Central memory CD8-positive, alpha-beta T cell (primary cell): ENCODE measurements at regions not wholly inside any gene's neighbourhood (a gene's known extent, or its start where the extent isn't known, plus 50 kb on each side); places are given as distances from the start of the nearest gene placed in this dataset.

Experiments
- ATAC-seq: fragments of 150-1000 bp; cut with Tn5 transposase; replicated peaks from 2 replicates; pipeline ENCODE4 v1.10.0; 2022; ENCODE audit warnings: mild to moderate bottlenecking, moderate FRiP score, moderate number of reproducible peaks; ENCODE audit not compliant: poor library complexity, severe bottlenecking; ENCODE audit errors: extremely low read depth
- DNase-seq, 2 donors: peaks; one replicate each; pipeline ENCODE4 v3.0.0; 2021; ENCODE audit warnings: low spot score in 2 of 2
- H3K27ac Mint-ChIP-seq: one replicate; pipeline ENCODE4 v1.8.0; 2022; ENCODE audit warnings: low read depth, mild to moderate bottlenecking, moderate library complexity, mixed read lengths
- H3K27me3 Mint-ChIP-seq: one replicate; pipeline ENCODE4 v1.8.0; 2022; ENCODE audit warnings: mixed read lengths
- H3K36me3 Mint-ChIP-seq: one replicate; pipeline ENCODE4 v1.8.0; 2022; ENCODE audit warnings: mild to moderate bottlenecking, moderate library complexity, mixed read lengths; ENCODE audit not compliant: insufficient read depth
- H3K4me1 Mint-ChIP-seq: one replicate; pipeline ENCODE4 v1.8.0; 2022; ENCODE audit warnings: mixed read lengths
- H3K4me3 Mint-ChIP-seq: one replicate; pipeline ENCODE4 v1.8.0; 2022; ENCODE audit warnings: mild to moderate bottlenecking, moderate library complexity, mixed read lengths
- H3K9me3 Mint-ChIP-seq: one replicate; pipeline ENCODE4 v1.8.0; 2022; ENCODE audit warnings: mixed read lengths

GRCh38 chr10:6907877-6908530, 327.9 kb upstream of the PRKCQ start:
- Mint-ChIP-seq H3K4me1 (no peaks in the 10 kb centered on the region), H3K9me3 (peaks cover 11% of the 10 kb centered on the region), H3K27me3 (no peaks in the 10 kb centered on the region), H3K27ac (no peak overlapping the region), H3K36me3 (no peaks in the 10 kb centered on the region), H3K4me3 (no peak overlapping the region)
- ATAC-seq, result no peak
- DNase-seq, result no peak

GRCh38 chr10:6894405-6894804, 314.3 kb upstream of the PRKCQ start:
- no peak overlapping the region for H3K4me3 Mint-ChIP-seq
- H3K36me3 Mint-ChIP-seq, result no peaks in the 10 kb centered on the region
- no peaks in the 10 kb centered on the region for H3K4me1 Mint-ChIP-seq
- H3K27me3 Mint-ChIP-seq, result peaks cover 10% of the 10 kb centered on the region
- no peak for ATAC-seq
- H3K9me3 Mint-ChIP-seq, result no peaks in the 10 kb centered on the region
- no peak overlapping the region for H3K27ac Mint-ChIP-seq
- no peak for DNase-seq

GRCh38 chr10:6892864-6893263, 312.8 kb upstream of the PRKCQ start:
- Mint-ChIP-seq H3K27ac (no peak overlapping the region), H3K4me3 (no peak overlapping the region), H3K9me3 (no peaks in the 10 kb centered on the region), H3K4me1 (no peaks in the 10 kb centered on the region), H3K36me3 (no peaks in the 10 kb centered on the region), H3K27me3 (peaks cover 10% of the 10 kb centered on the region)
- ATAC-seq, result no peak
- no peak for DNase-seq

- no peak overlapping the region for H3K4me3 Mint-ChIP-seq
- DNase-seq (no peak), ATAC-seq (no peak)
- H3K9me3 Mint-ChIP-seq, result no peaks in the 10 kb centered on the region
- no peak overlapping the region for H3K27ac Mint-ChIP-seq
- no peaks in the 10 kb centered on the region for H3K4me1 Mint-ChIP-seq
- H3K27me3 Mint-ChIP-seq, result peaks cover 10% of the 10 kb centered on the region
- no peaks in the 10 kb centered on the region for H3K36me3 Mint-ChIP-seq
These were observed 311.8 kb upstream of the PRKCQ start for GRCh38 chr10:6891924-6892323.

- no peaks in the 10 kb centered on the region for H3K27me3 Mint-ChIP-seq
- no peak overlapping the region for H3K27ac Mint-ChIP-seq
- peaks cover 7% of the 10 kb centered on the region for H3K4me1 Mint-ChIP-seq
- ATAC-seq (no peak), DNase-seq (no peak)
- no peaks in the 10 kb centered on the region for H3K36me3 Mint-ChIP-seq
- no peaks in the 10 kb centered on the region for H3K9me3 Mint-ChIP-seq
- H3K4me3 Mint-ChIP-seq, result no peak overlapping the region
These were observed 309.6 kb upstream of the PRKCQ start for GRCh38 chr10:6889718-6890117.

GRCh38 chr10:6888434-6888833, 308.4 kb upstream of the PRKCQ start:
- no peak overlapping the region for H3K4me3 Mint-ChIP-seq
- no peak for DNase-seq

GRCh38 chr10:6885284-6885683, 305.2 kb upstream of the PRKCQ start:
- Mint-ChIP-seq H3K27ac (no peak overlapping the region), H3K4me1 (peaks cover 7% of the 10 kb centered on the region)

More at GRCh38 chr10:6888434-6888833, 308.4 kb upstream of the PRKCQ start:
- no peaks in the 10 kb centered on the region for H3K27me3 Mint-ChIP-seq
- H3K4me1 Mint-ChIP-seq, result peaks cover 7% of the 10 kb centered on the region
- no peaks in the 10 kb centered on the region for H3K36me3 Mint-ChIP-seq
- no peak for ATAC-seq
- no peaks in the 10 kb centered on the region for H3K9me3 Mint-ChIP-seq
- no peak overlapping the region for H3K27ac Mint-ChIP-seq

GRCh38 chr10:6881987-6882386, 301.9 kb upstream of the PRKCQ start:
- Mint-ChIP-seq H3K27me3 (peaks cover 9% of the 10 kb centered on the region), H3K4me3 (no peak overlapping the region), H3K36me3 (no peaks in the 10 kb centered on the region), H3K27ac (no peak overlapping the region), H3K9me3 (no peaks in the 10 kb centered on the region), H3K4me1 (peaks cover 7% of the 10 kb centered on the region)
- no peak for DNase-seq
- ATAC-seq, result no peak

More at GRCh38 chr10:6885284-6885683, 305.2 kb upstream of the PRKCQ start:
- DNase-seq (no peak), ATAC-seq (no peak)
- Mint-ChIP-seq H3K36me3 (no peaks in the 10 kb centered on the region), H3K27me3 (no peaks in the 10 kb centered on the region), H3K9me3 (no peaks in the 10 kb centered on the region), H3K4me3 (no peak overlapping the region)

- H3K9me3 Mint-ChIP-seq, result no peaks in the 10 kb centered on the region
- no peak overlapping the region for H3K27ac Mint-ChIP-seq
- H3K27me3 Mint-ChIP-seq, result peaks cover 19% of the 10 kb centered on the region
- no peak for DNase-seq
- no peaks in the 10 kb centered on the region for H3K36me3 Mint-ChIP-seq
- no peak for ATAC-seq
- H3K4me1 Mint-ChIP-seq, result no peaks in the 10 kb centered on the region
- H3K4me3 Mint-ChIP-seq, result no peak overlapping the region
These were observed 297.8 kb upstream of the PRKCQ start for GRCh38 chr10:6877722-6878392.

GRCh38 chr10:6877336-6877721, 297.3 kb upstream of the PRKCQ start:
- peaks cover 22% of the 10 kb centered on the region for H3K27me3 Mint-ChIP-seq
- H3K9me3 Mint-ChIP-seq, result no peaks in the 10 kb centered on the region
- no peak for DNase-seq
- no peak overlapping the region for H3K27ac Mint-ChIP-seq
- no peaks in the 10 kb centered on the region for H3K4me1 Mint-ChIP-seq
- no peaks in the 10 kb centered on the region for H3K36me3 Mint-ChIP-seq
- no peak for ATAC-seq
- no peak overlapping the region for H3K4me3 Mint-ChIP-seq

GRCh38 chr10:6875269-6875865, 295.3 kb upstream of the PRKCQ start:
- H3K36me3 Mint-ChIP-seq, result no peaks in the 10 kb centered on the region
- H3K9me3 Mint-ChIP-seq, result no peaks in the 10 kb centered on the region
- ATAC-seq (no peak), DNase-seq (no peak)
- H3K27ac Mint-ChIP-seq, result no peak overlapping the region
- H3K4me3 Mint-ChIP-seq, result no peak overlapping the region
- H3K4me1 Mint-ChIP-seq, result no peaks in the 10 kb centered on the region
- peaks cover 34% of the 10 kb centered on the region for H3K27me3 Mint-ChIP-seq

- no peak for ATAC-seq
These were observed 291.1 kb upstream of the PRKCQ start for GRCh38 chr10:6871128-6871527.

More at GRCh38 chr10:6871128-6871527, 291.1 kb upstream of the PRKCQ start:
- H3K9me3 Mint-ChIP-seq, result no peaks in the 10 kb centered on the region
- peaks cover 51% of the 10 kb centered on the region for H3K27me3 Mint-ChIP-seq
- H3K4me3 Mint-ChIP-seq, result no peak overlapping the region
- no peak for DNase-seq
- no peaks in the 10 kb centered on the region for H3K4me1 Mint-ChIP-seq
- H3K27ac Mint-ChIP-seq, result no peak overlapping the region
- no peaks in the 10 kb centered on the region for H3K36me3 Mint-ChIP-seq
